HUES48 (cell line): ENCODE measurements at regions not wholly inside any gene's neighbourhood (a gene's known extent, or its start where the extent isn't known, plus 50 kb on each side); places are given as distances from the start of the nearest gene placed in this dataset.

Source experiments
- H3K27ac ChIP-seq: one replicate; pipeline ENCODE4 v1.7.0; 2013; ENCODE audit warnings: low read depth, low read length, inconsistent platforms
- H3K27me3 ChIP-seq: 2 replicates; pipeline ENCODE4 v1.6.1; 2013; ENCODE audit warnings: mild to moderate bottlenecking, low read length; ENCODE audit not compliant: control insufficient read depth, insufficient read depth
- H3K36me3 ChIP-seq: 2 replicates; pipeline ENCODE4 v1.6.1; 2013; ENCODE audit warnings: low read length; ENCODE audit not compliant: control insufficient read depth, insufficient read depth
- H3K4me1 ChIP-seq: 2 replicates; pipeline ENCODE4 v1.6.1; 2013; ENCODE audit warnings: mild to moderate bottlenecking, low read length; ENCODE audit not compliant: control insufficient read depth, insufficient read depth
- H3K4me3 ChIP-seq: 2 replicates; pipeline ENCODE4 v1.5.1; 2013; ENCODE audit warnings: mild to moderate bottlenecking, low read depth, low read length
- H3K9ac ChIP-seq: 2 replicates; pipeline ENCODE4 v1.6.1; 2013; ENCODE audit warnings: mild to moderate bottlenecking, low read depth, low read length, moderate library complexity
- H3K9me3 ChIP-seq: 2 replicates; pipeline ENCODE4 v1.6.1; 2013; ENCODE audit warnings: low read length; ENCODE audit not compliant: control insufficient read depth, insufficient read depth

- Histone ChIP-seq H3K27me3 (peaks cover 17% of the 10 kb centered on the region), H3K9me3 (no peaks in the 10 kb centered on the region), H3K36me3 (no peaks in the 10 kb centered on the region), H3K4me3 (no peak overlapping the region), H3K4me1 (peaks cover 33% of the 10 kb centered on the region), H3K9ac (no peak overlapping the region), H3K27ac (no peak overlapping the region)
Measured at GRCh38 chr3:193977622-193978021, 158.3 kb upstream of the HES1 start.

GRCh38 chr3:193978030-193978429, 157.9 kb upstream of the HES1 start:
- Histone ChIP-seq H3K4me1 (peaks cover 33% of the 10 kb centered on the region), H3K9me3 (no peaks in the 10 kb centered on the region), H3K27ac (no peak overlapping the region), H3K9ac (no peak overlapping the region), H3K27me3 (peaks cover 15% of the 10 kb centered on the region), H3K4me3 (no peak overlapping the region), H3K36me3 (no peaks in the 10 kb centered on the region)

- Histone ChIP-seq H3K4me1 (peaks cover 31% of the 10 kb centered on the region), H3K36me3 (no peaks in the 10 kb centered on the region), H3K9ac (no peak overlapping the region), H3K9me3 (no peaks in the 10 kb centered on the region), H3K27me3 (peaks cover 14% of the 10 kb centered on the region), H3K27ac (no peak overlapping the region), H3K4me3 (no peak overlapping the region)
Measured at GRCh38 chr3:193978486-193978885, 157.5 kb upstream of the HES1 start.

- peaks cover 14% of the 10 kb centered on the region for H3K27me3 ChIP-seq
- H3K36me3 ChIP-seq: no peaks in the 10 kb centered on the region
- H3K9me3 ChIP-seq: no peaks in the 10 kb centered on the region
- peaks cover 14% of the 10 kb centered on the region for H3K4me1 ChIP-seq
- H3K9ac ChIP-seq: no peak overlapping the region
- H3K27ac ChIP-seq: no peak overlapping the region
- no peak overlapping the region for H3K4me3 ChIP-seq
Measured at GRCh38 chr3:193980326-193980725, 155.6 kb upstream of the HES1 start.

- Histone ChIP-seq H3K4me1 (peaks cover 8% of the 10 kb centered on the region), H3K36me3 (no peaks in the 10 kb centered on the region), H3K9ac (no peak overlapping the region), H3K27ac (no peak overlapping the region), H3K4me3 (no peak overlapping the region), H3K27me3 (peaks cover 14% of the 10 kb centered on the region), H3K9me3 (no peaks in the 10 kb centered on the region)
Measured at GRCh38 chr3:193980905-193981304, 155.0 kb upstream of the HES1 start.

GRCh38 chr3:193981504-193981903, 154.4 kb upstream of the HES1 start:
- no peak overlapping the region for H3K4me3 ChIP-seq
- no peaks in the 10 kb centered on the region for H3K9me3 ChIP-seq
- no peaks in the 10 kb centered on the region for H3K36me3 ChIP-seq
- peaks cover 5% of the 10 kb centered on the region; the same call in 1 of the 2 replicates for H3K4me1 ChIP-seq
- H3K9ac ChIP-seq: no peak overlapping the region
- no peak overlapping the region for H3K27ac ChIP-seq
- H3K27me3 ChIP-seq: peaks cover 14% of the 10 kb centered on the region

GRCh38 chr3:193982258-193982659, 153.7 kb upstream of the HES1 start:
- H3K4me3 ChIP-seq: no peak overlapping the region
- no peaks in the 10 kb centered on the region for H3K9me3 ChIP-seq
- H3K4me1 ChIP-seq: peaks cover 5% of the 10 kb centered on the region; the same call in 1 of the 2 replicates
- no peaks in the 10 kb centered on the region for H3K36me3 ChIP-seq
- H3K27me3 ChIP-seq: peaks cover 14% of the 10 kb centered on the region
- H3K9ac ChIP-seq: no peak overlapping the region
- H3K27ac ChIP-seq: no peak overlapping the region

- Histone ChIP-seq H3K9me3 (no peaks in the 10 kb centered on the region), H3K4me1 (peaks cover 5% of the 10 kb centered on the region; the same call in 1 of the 2 replicates), H3K4me3 (no peak overlapping the region), H3K27me3 (peaks cover 14% of the 10 kb centered on the region), H3K36me3 (no peaks in the 10 kb centered on the region), H3K27ac (no peak overlapping the region), H3K9ac (no peak overlapping the region)
Measured at GRCh38 chr3:193983846-193984818, 151.8 kb upstream of the HES1 start.

- Histone ChIP-seq H3K9me3 (no peaks in the 10 kb centered on the region), H3K4me1 (peaks cover 5% of the 10 kb centered on the region; the same call in 1 of the 2 replicates), H3K27ac (no peak overlapping the region), H3K27me3 (peaks cover 13% of the 10 kb centered on the region), H3K36me3 (no peaks in the 10 kb centered on the region), H3K9ac (no peak overlapping the region), H3K4me3 (no peak overlapping the region)
Measured at GRCh38 chr3:193984876-193985275, 151.1 kb upstream of the HES1 start.

GRCh38 chr3:193987186-193987585, 148.8 kb upstream of the HES1 start:
- Histone ChIP-seq H3K4me3 (no peak overlapping the region), H3K27me3 (no peaks in the 10 kb centered on the region), H3K9ac (no peak overlapping the region), H3K27ac (no peak overlapping the region), H3K36me3 (no peaks in the 10 kb centered on the region), H3K4me1 (0 out of 2 replicates have a peak, but pooled peaks cover 3% of the 10 kb centered on the region), H3K9me3 (no peaks in the 10 kb centered on the region)

- Histone ChIP-seq H3K27ac (no peak overlapping the region), H3K9ac (no peak overlapping the region), H3K4me1 (0 out of 2 replicates have a peak, but pooled peaks cover 5% of the 10 kb centered on the region), H3K27me3 (no peaks in the 10 kb centered on the region), H3K36me3 (no peaks in the 10 kb centered on the region), H3K4me3 (no peak overlapping the region), H3K9me3 (no peaks in the 10 kb centered on the region)
Measured at GRCh38 chr3:193989186-193989585, 146.8 kb upstream of the HES1 start.
